OCI-LY7 (cell line): ENCODE measurements at regions not wholly inside any gene's neighbourhood (a gene's known extent, or its start where the extent isn't known, plus 50 kb on each side); places are given as distances from the start of the nearest gene placed in this dataset.
"Not testable (repeated sequence)": the region's sequence is repeated elsewhere in the genome, so short reads cannot be mapped to it uniquely, and the experiment has no call there.

Experiments used
- CTCF ChIP-seq: fragments of 200-600 bp; sonication (generic); conservative IDR thresholded peaks from 2 replicates; pipeline ENCODE4 v1.5.1; 2014; ENCODE audit warnings: mild to moderate bottlenecking, antibody characterized with exemption, low read length, moderate library complexity, mixed read lengths
- EZH2phosphoT487 ChIP-seq: fragments of 200-600 bp; sonication (generic); IDR thresholded peaks from 2 replicates; pipeline ENCODE4 v1.6.1; 2018; ENCODE audit warnings: low read depth, borderline replicate concordance, mild to moderate bottlenecking, mixed run types, antibody characterized with exemption, low read length, moderate library complexity, mixed read lengths

- TF ChIP-seq CTCF, EZH2phosphoT487: not testable (repeated sequence)
Measured at GRCh38 chrX:3905522-3906258, 192.2 kb upstream of the PRKX start.
